Cardiac muscle cell (in vitro differentiated cells and primary cell): ENCODE measurements at regions not wholly inside any gene's neighbourhood (a gene's known extent, or its start where the extent isn't known, plus 50 kb on each side); places are given as distances from the start of the nearest gene placed in this dataset.

Source experiments
- DNase-seq, 2 donors: peaks; one replicate each; pipeline versions ENCODE4 v3.0.0 to v3.0.0-alpha.2; 2010 to 2017; ENCODE audit warnings: low read depth in 1 of 2, low spot score in 1 of 2
- H3K27ac ChIP-seq: fragments of 200-600 bp; sonication (generic); 2 replicates; pipeline ENCODE4 v1.5.1; 2016
- H3K27me3 ChIP-seq: fragments of 200-600 bp; sonication (generic); 2 replicates; pipeline ENCODE4 v1.6.0; 2016; ENCODE audit warnings: control low read depth
- H3K36me3 ChIP-seq: fragments of 200-600 bp; sonication (generic); 2 replicates; pipeline ENCODE4 v1.5.1; 2016; ENCODE audit warnings: control low read depth
- H3K4me1 ChIP-seq: fragments of 200-600 bp; sonication (generic); 2 replicates; pipeline ENCODE4 v1.8.1; 2017; ENCODE audit warnings: low read depth, mild to moderate bottlenecking, mixed run types
- H3K4me3 ChIP-seq: fragments of 200-600 bp; sonication (generic); 2 replicates; pipeline ENCODE4 v1.5.1; 2016; ENCODE audit warnings: mild to moderate bottlenecking
- H3K9me3 ChIP-seq: fragments of 200-600 bp; sonication (generic); 2 replicates; pipeline ENCODE4 v1.5.1; 2017; ENCODE audit warnings: low read depth, mild to moderate bottlenecking, control low read depth
- CTCF ChIP-seq: IDR thresholded peaks from 2 replicates; pipeline ENCODE4 v1.5.1; 2012; ENCODE audit warnings: low read depth, mild to moderate bottlenecking, low read length

DNA sequence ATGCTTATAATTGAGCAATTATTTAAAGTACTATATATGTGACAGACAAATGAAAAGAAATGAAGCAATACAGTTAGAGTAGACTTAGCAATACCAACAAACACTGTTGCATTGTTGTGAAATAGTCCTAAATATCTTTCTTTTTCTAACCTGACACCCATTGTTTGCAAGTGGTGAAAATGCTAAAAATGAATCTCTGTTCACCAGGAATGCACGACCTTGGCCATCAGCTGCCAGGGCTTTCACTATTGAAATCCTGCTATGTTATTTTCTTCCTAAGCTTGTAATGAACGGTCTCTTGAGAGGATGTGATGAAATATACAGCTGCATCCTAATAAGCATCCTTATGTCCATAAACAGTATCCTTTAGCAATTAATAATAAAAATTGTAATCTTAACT lies 136.2 kb upstream of the MGAT5 start:
- TF ChIP-seq CTCF, result no peak
- H3K9me3 ChIP-seq, result no peaks in the 10 kb centered on the region
- peaks cover 17% of the 10 kb centered on the region for H3K4me1 ChIP-seq
- no peaks in the 10 kb centered on the region for H3K27me3 ChIP-seq
- no peaks in the 10 kb centered on the region for H3K36me3 ChIP-seq
- no peak overlapping the region for H3K4me3 ChIP-seq
- no peak overlapping the region for H3K27ac ChIP-seq
- peak in 1 of 2 donors; percentile 11 for DNase-seq

GRCh38 chr2:134118279-134119116 lies 135.4 kb upstream of the MGAT5 start:
- DNase-seq, result peak; percentile 82 to 96
- Histone ChIP-seq H3K27ac (peak overlapping the region; percentile 53), H3K36me3 (no peaks in the 10 kb centered on the region), H3K27me3 (no peaks in the 10 kb centered on the region), H3K4me1 (peaks cover 25% of the 10 kb centered on the region), H3K4me3 (no peak overlapping the region), H3K9me3 (no peaks in the 10 kb centered on the region)
- peak; percentile 82 for TF ChIP-seq CTCF

DNA sequence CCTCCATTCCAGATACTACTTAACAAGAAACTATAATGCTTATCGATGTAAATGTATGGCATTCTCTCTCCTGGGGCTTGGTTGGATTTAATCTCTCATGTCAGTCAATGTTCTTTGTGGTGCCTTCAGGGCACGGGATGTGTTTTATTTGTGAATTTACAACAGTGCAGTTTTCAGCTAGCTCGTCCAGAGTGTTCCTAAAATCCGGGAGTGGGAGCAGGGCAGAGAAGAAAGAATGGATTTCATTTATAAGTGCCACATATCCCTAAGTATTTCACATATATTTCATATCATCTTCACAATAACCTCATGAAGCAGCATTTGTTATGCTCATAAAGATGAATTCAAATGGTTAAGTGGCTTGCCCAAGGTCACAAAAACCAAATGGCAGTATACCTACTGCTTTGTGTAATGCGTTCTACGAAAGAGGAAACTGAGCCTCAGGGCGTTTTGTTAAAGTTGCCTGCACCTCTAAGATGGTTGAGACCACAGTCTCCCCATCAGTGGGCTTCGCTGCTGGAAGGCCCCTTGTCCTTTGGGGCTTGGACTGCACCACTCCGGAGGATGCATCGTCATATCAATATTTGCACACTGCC lies 134.7 kb upstream of the MGAT5 start:
- no peaks in the 10 kb centered on the region for H3K9me3 ChIP-seq
- no peak for TF ChIP-seq CTCF
- DNase-seq, result no peak
- H3K4me1 ChIP-seq, result peaks cover 32% of the 10 kb centered on the region
- peak overlapping the region; percentile 88 for H3K4me3 ChIP-seq
- no peaks in the 10 kb centered on the region for H3K27me3 ChIP-seq
- no peaks in the 10 kb centered on the region for H3K36me3 ChIP-seq
- H3K27ac ChIP-seq, result no peak overlapping the region

- Histone ChIP-seq H3K27me3 (no peaks in the 10 kb centered on the region), H3K4me3 (peak overlapping the region; percentile 88), H3K9me3 (no peaks in the 10 kb centered on the region), H3K4me1 (peaks cover 39% of the 10 kb centered on the region), H3K36me3 (no peaks in the 10 kb centered on the region), H3K27ac (peak overlapping the region; percentile 89)
- peak; percentile 94 to 95 for DNase-seq
- no peak for TF ChIP-seq CTCF
These were observed 134.0 kb upstream of the MGAT5 start for GRCh38 chr2:134119713-134120405.

DNA sequence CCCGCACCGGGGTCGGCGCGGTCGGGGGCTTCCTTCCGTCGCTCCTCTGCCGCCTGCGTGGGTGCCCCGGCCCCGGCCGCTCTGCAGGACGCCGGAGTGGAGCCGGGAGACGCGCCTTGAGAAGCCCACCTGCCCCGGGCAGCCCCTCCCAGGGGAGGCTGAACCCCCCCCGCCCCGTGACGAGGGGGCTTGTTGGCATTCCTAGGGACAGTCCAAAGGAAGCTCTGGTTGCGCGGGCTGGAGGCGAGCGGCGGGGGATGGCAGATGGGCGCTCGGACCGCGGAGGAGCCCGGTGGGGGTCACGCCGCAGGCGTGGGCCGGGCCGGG lies 133.5 kb upstream of the MGAT5 start:
- no peak for TF ChIP-seq CTCF
- H3K27me3 ChIP-seq, result no peaks in the 10 kb centered on the region
- peaks cover 42% of the 10 kb centered on the region for H3K4me1 ChIP-seq
- DNase-seq, result peak in 1 of 2 donors; percentile 60
- H3K27ac ChIP-seq, result peak overlapping the region; percentile 89
- H3K9me3 ChIP-seq, result no peaks in the 10 kb centered on the region
- peak overlapping the region; percentile 88 for H3K4me3 ChIP-seq
- no peaks in the 10 kb centered on the region for H3K36me3 ChIP-seq
